A673 (cell line): ENCODE measurements at regions not wholly inside any gene's neighbourhood (a gene's known extent, or its start where the extent isn't known, plus 50 kb on each side); places are given as distances from the start of the nearest gene placed in this dataset.

Source experiments
- CTCF ChIP-seq: fragments of 300-800, 200-600 bp; sonication (generic); conservative IDR thresholded peaks from 2 replicates; pipeline ENCODE4 v1.5.1; 2017; ENCODE audit warnings: low read depth, mild to moderate bottlenecking, antibody characterized with exemption, low read length, moderate library complexity, mixed read lengths
- EZH2 ChIP-seq: fragments of 200-600 bp; sonication (generic); IDR thresholded peaks from 2 replicates; pipeline ENCODE4 v1.6.1; 2017; ENCODE audit warnings: borderline replicate concordance, low read depth, mild to moderate bottlenecking, mixed read lengths, antibody characterized with exemption, low read length; ENCODE audit not compliant: poor library complexity, severe bottlenecking

- TF ChIP-seq CTCF (no peak), EZH2 (no peak)
These were observed 472.1 kb downstream of the TMA16 start for GRCh38 chr4:163966612-163967011.
